ENCODE measurements at regions not wholly inside any gene's neighbourhood (a gene's known extent, or its start where the extent isn't known, plus 50 kb on each side); places are given as distances from the start of the nearest gene placed in this dataset.

- intact Hi-C loops (cut with micrococcal nuclease): no loop called here
- Mint-ChIP-seq H3K27me3 (ENCODE audit: insufficient read depth, unreplicated experiment) (no peaks in the 10 kb centered on the region), H3K36me3 (ENCODE audit: insufficient read depth, unreplicated experiment) (no peaks in the 10 kb centered on the region), H3K27ac (ENCODE audit: low read depth, unreplicated experiment) (no peak overlapping the region), H3K9me3 (ENCODE audit: unreplicated experiment) (no peaks in the 10 kb centered on the region), H3K4me3 (ENCODE audit: unreplicated experiment) (peak overlapping the region; percentile 43), H3K4me1 (ENCODE audit: insufficient read depth, unreplicated experiment) (peaks cover 6% of the 10 kb centered on the region)
- no peak for TF ChIP-seq CTCF (IDR thresholded peaks at IDR 0.05; ENCODE audit: unreplicated experiment)
- no peak for DNase-seq (ENCODE audit: unreplicated experiment)
- ChIA-PET CTCF (no interaction called here), POLR2A (interaction anchor here (0.6 to 1.2 kb wide), 2 partner anchors 17 to 52 kb away, joined by 3 to 6 read pairs; no protein-coding TSS in a partner anchor)
- BruUV-seq (replicated peaks): no TSS peak
Observed at GRCh38 chr13:37295573-37295972, 190.1 kb upstream of the CSNK1A1L start.

GRCh38 chr13:37295071-37295470 lies 189.6 kb upstream of the CSNK1A1L start:
- Mint-ChIP-seq H3K36me3 (ENCODE audit: insufficient read depth, unreplicated experiment) (no peaks in the 10 kb centered on the region), H3K27me3 (ENCODE audit: insufficient read depth, unreplicated experiment) (no peaks in the 10 kb centered on the region), H3K4me3 (ENCODE audit: unreplicated experiment) (peak overlapping the region; percentile 43), H3K4me1 (ENCODE audit: insufficient read depth, unreplicated experiment) (peaks cover 6% of the 10 kb centered on the region), H3K9me3 (ENCODE audit: unreplicated experiment) (no peaks in the 10 kb centered on the region), H3K27ac (ENCODE audit: low read depth, unreplicated experiment) (no peak overlapping the region)
- DNase-seq (ENCODE audit: unreplicated experiment): peak; percentile 65
- BruUV-seq (replicated peaks): no TSS peak
- intact Hi-C loops (cut with micrococcal nuclease): no loop called here
- TF ChIP-seq CTCF (IDR thresholded peaks at IDR 0.05; ENCODE audit: unreplicated experiment): no peak
- ChIA-PET POLR2A (interaction anchor here (1.2 kb wide), 1 partner anchor 16 kb away, joined by 3 read pairs; no protein-coding TSS in a partner anchor), CTCF (no interaction called here)

GRCh38 chr13:37294472-37294871 lies 189.0 kb upstream of the CSNK1A1L start:
- no peak for TF ChIP-seq CTCF (IDR thresholded peaks at IDR 0.05; ENCODE audit: unreplicated experiment)
- no peaks in the 10 kb centered on the region for H3K9me3 Mint-ChIP-seq (ENCODE audit: unreplicated experiment)
- no peak overlapping the region for H3K27ac Mint-ChIP-seq (ENCODE audit: low read depth, unreplicated experiment)
- intact Hi-C loops (cut with micrococcal nuclease): no loop called here
- H3K4me1 Mint-ChIP-seq (ENCODE audit: insufficient read depth, unreplicated experiment): peaks cover 6% of the 10 kb centered on the region
- no peaks in the 10 kb centered on the region for H3K36me3 Mint-ChIP-seq (ENCODE audit: insufficient read depth, unreplicated experiment)
- DNase-seq (ENCODE audit: unreplicated experiment): no peak
- POLR2A ChIA-PET: no interaction called here
- CTCF ChIA-PET: no interaction called here
- no peaks in the 10 kb centered on the region for H3K27me3 Mint-ChIP-seq (ENCODE audit: insufficient read depth, unreplicated experiment)
- no TSS peak for BruUV-seq (replicated peaks)
- no peak overlapping the region for H3K4me3 Mint-ChIP-seq (ENCODE audit: unreplicated experiment)

GRCh38 chr13:37293295-37293694 lies 187.8 kb upstream of the CSNK1A1L start:
- no peak overlapping the region for H3K4me3 Mint-ChIP-seq (ENCODE audit: unreplicated experiment)
- H3K9me3 Mint-ChIP-seq (ENCODE audit: unreplicated experiment): no peaks in the 10 kb centered on the region
- intact Hi-C loops (cut with micrococcal nuclease): no loop called here
- POLR2A ChIA-PET: interaction anchor here (0.6 to 1.4 kb wide), 3 partner anchors 20 to 122 kb away, joined by 3 to 4 read pairs (median 3); no protein-coding TSS in a partner anchor
- peaks cover 6% of the 10 kb centered on the region for H3K4me1 Mint-ChIP-seq (ENCODE audit: insufficient read depth, unreplicated experiment)
- no TSS peak for BruUV-seq (replicated peaks)
- H3K27me3 Mint-ChIP-seq (ENCODE audit: insufficient read depth, unreplicated experiment): no peaks in the 10 kb centered on the region
- no peak for TF ChIP-seq CTCF (IDR thresholded peaks at IDR 0.05; ENCODE audit: unreplicated experiment)
- H3K36me3 Mint-ChIP-seq (ENCODE audit: insufficient read depth, unreplicated experiment): no peaks in the 10 kb centered on the region
- H3K27ac Mint-ChIP-seq (ENCODE audit: low read depth, unreplicated experiment): no peak overlapping the region
- CTCF ChIA-PET: no interaction called here
- no peak for DNase-seq (ENCODE audit: unreplicated experiment)

All from MCF 10A (cell line).